ENCODE measurements at regions not wholly inside any gene's neighbourhood (a gene's known extent, or its start where the extent isn't known, plus 50 kb on each side); places are given as distances from the start of the nearest gene placed in this dataset.

DNA sequence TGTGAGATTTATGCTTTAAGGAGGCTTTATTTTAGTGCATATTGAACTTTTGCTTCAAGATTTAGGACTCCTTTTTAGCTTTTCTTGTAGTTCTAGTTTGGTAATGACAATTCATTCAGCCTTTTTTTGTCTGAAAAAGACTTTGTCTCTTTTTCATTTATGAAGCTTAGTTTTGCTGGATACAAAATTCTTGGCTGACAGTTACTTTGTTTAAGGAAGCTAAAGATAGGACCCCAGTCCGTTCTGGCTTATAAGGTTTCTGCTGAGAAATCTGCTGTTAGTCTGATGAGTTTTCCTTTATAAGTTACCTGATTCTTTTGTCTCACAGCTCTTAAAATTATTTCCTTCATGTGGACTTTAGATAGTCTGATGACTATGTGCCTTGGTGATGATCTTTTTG, 142.8 kb upstream of the B3GAT2 start:
- FAIRE-seq (no peak), DNase-seq (ENCODE audit: low read depth in 1 of 2, low spot score in 1 of 2) (no peak), ATAC-seq (no peak)
- H3K9me3 ChIP-seq = no peaks in the 10 kb centered on the region
- no peaks in the 10 kb centered on the region for H3K4me1 ChIP-seq
- ChIA-PET POLR2A (no interaction called here), CTCF (no interaction called here)
- TF ChIP-seq PHF8 (IDR thresholded peaks at IDR 0.05; ENCODE audit: borderline replicate concordance, low read depth) (no peak), NPAS2 (CRISPR knock-in tag; IDR thresholded peaks at IDR 0.05; ENCODE audit: borderline replicate concordance) (no peak), CEBPB (IDR thresholded peaks at IDR 0.05) (no peak), HOXA7 (CRISPR knock-in tag; IDR thresholded peaks at IDR 0.05) (no peak), RNF2 (IDR thresholded peaks at IDR 0.05; ENCODE audit: borderline replicate concordance, low read depth) (no peak), RFX5 (IDR thresholded peaks at IDR 0.05) (no peak), RARB (CRISPR knock-in tag; IDR thresholded peaks at IDR 0.05) (no peak), HDAC2 (IDR thresholded peaks at IDR 0.05) (no peak), FOXS1 (CRISPR knock-in tag; IDR thresholded peaks at IDR 0.05) (no peak), HOXB5 (CRISPR knock-in tag; IDR thresholded peaks at IDR 0.05) (no peak), ESRRA (IDR thresholded peaks at IDR 0.05; ENCODE audit: borderline replicate concordance, low read length) (no peak), SMC3 (IDR thresholded peaks at IDR 0.05) (no peak), HEYL (CRISPR knock-in tag; IDR thresholded peaks at IDR 0.05) (no peak), MAZ (IDR thresholded peaks at IDR 0.05; ENCODE audit: borderline replicate concordance, low read depth, low read length) (no peak)
- TF ChIP-seq, protein P1, sequence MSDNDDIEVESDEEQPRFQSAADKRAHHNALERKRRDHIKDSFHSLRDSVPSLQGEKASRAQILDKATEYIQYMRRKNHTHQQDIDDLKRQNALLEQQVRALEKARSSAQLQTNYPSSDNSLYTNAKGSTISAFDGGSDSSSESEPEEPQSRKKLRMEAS (IDR thresholded peaks at IDR 0.05) = no peak
- TF ChIP-seq, protein P2, sequence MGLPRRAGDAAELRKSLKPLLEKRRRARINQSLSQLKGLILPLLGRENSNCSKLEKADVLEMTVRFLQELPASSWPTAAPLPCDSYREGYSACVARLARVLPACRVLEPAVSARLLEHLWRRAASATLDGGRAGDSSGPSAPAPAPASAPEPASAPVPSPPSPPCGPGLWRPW (IDR thresholded peaks at IDR 0.05) = no peak
- TF ChIP-seq, protein P3, sequence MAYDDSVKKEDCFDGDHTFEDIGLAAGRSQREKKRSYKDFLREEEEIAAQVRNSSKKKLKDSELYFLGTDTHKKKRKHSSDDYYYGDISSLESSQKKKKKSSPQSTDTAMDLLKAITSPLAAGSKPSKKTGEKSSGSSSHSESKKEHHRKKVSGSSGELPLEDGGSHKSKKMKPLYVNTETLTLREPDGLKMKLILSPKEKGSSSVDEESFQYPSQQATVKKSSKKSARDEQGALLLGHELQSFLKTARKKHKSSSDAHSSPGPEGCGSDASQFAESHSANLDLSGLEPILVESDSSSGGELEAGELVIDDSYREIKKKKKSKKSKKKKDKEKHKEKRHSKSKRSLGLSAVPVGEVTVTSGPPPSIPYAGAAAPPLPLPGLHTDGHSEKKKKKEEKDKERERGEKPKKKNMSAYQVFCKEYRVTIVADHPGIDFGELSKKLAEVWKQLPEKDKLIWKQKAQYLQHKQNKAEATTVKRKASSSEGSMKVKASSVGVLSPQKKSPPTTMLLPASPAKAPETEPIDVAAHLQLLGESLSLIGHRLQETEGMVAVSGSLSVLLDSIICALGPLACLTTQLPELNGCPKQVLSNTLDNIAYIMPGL (CRISPR knock-in tag; IDR thresholded peaks at IDR 0.05; ENCODE audit: borderline replicate concordance) = no peak
- TF ChIP-seq, protein P4, sequence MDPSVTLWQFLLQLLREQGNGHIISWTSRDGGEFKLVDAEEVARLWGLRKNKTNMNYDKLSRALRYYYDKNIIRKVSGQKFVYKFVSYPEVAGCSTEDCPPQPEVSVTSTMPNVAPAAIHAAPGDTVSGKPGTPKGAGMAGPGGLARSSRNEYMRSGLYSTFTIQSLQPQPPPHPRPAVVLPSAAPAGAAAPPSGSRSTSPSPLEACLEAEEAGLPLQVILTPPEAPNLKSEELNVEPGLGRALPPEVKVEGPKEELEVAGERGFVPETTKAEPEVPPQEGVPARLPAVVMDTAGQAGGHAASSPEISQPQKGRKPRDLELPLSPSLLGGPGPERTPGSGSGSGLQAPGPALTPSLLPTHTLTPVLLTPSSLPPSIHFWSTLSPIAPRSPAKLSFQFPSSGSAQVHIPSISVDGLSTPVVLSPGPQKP (IDR thresholded peaks at IDR 0.05; ENCODE audit: low read depth, low read length) = no peak
- TF ChIP-seq, protein P5, sequence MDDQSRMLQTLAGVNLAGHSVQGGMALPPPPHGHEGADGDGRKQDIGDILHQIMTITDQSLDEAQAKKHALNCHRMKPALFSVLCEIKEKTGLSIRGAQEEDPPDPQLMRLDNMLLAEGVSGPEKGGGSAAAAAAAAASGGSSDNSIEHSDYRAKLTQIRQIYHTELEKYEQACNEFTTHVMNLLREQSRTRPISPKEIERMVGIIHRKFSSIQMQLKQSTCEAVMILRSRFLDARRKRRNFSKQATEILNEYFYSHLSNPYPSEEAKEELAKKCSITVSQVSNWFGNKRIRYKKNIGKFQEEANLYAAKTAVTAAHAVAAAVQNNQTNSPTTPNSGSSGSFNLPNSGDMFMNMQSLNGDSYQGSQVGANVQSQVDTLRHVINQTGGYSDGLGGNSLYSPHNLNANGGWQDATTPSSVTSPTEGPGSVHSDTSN (IDR thresholded peaks at IDR 0.05) = no peak
- no peak overlapping the region for H3K4me3 ChIP-seq
- WGBS (ENCODE audit: missing lambda C conversion rate) = 5% methylated on average over 1 of the region's 1 CpG
- no peak overlapping the region for H3K27ac ChIP-seq
- no peak overlapping the region for H3K4me2 ChIP-seq

DNA sequence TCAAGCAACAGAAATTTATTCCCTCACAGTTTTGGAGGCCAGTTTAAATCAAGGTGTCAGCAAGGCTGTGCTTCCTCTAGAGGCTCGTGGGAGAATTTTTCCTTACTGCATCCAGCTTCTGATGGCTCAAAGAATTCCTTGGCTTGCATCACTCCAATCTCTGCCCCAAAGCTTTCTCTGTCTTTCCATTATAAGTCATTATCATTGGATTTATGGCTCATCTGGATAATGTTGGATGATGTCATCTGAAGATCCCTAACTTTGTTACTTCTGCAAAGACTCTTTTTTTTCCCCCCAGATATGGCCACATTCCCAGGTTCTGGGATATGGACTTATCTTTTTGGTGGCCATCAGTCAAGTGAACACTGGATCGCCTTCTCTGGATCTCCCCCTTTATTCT, 146.3 kb upstream of the B3GAT2 start:
- H3K27ac ChIP-seq = no peak overlapping the region
- TF ChIP-seq, protein P6, sequence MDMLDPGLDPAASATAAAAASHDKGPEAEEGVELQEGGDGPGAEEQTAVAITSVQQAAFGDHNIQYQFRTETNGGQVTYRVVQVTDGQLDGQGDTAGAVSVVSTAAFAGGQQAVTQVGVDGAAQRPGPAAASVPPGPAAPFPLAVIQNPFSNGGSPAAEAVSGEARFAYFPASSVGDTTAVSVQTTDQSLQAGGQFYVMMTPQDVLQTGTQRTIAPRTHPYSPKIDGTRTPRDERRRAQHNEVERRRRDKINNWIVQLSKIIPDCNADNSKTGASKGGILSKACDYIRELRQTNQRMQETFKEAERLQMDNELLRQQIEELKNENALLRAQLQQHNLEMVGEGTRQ (IDR thresholded peaks at IDR 0.05) = no peak
- no peak for TF ChIP-seq RAD21 (conservative IDR thresholded peaks at IDR 0.05 in 1 of 2, IDR thresholded peaks at IDR 0.05 in 1 of 2)
- no peak for TF ChIP-seq ESRRA (IDR thresholded peaks at IDR 0.05; ENCODE audit: borderline replicate concordance, low read length)
- no peak for TF ChIP-seq MAZ (IDR thresholded peaks at IDR 0.05; ENCODE audit: borderline replicate concordance, low read depth, low read length)
- TF ChIP-seq, protein P7, sequence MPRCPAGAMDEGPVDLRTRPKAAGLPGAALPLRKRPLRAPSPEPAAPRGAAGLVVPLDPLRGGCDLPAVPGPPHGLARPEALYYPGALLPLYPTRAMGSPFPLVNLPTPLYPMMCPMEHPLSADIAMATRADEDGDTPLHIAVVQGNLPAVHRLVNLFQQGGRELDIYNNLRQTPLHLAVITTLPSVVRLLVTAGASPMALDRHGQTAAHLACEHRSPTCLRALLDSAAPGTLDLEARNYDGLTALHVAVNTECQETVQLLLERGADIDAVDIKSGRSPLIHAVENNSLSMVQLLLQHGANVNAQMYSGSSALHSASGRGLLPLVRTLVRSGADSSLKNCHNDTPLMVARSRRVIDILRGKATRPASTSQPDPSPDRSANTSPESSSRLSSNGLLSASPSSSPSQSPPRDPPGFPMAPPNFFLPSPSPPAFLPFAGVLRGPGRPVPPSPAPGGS (IDR thresholded peaks at IDR 0.05) = no peak
- TF ChIP-seq EHF (CRISPR knock-in tag; IDR thresholded peaks at IDR 0.05) = no peak
- no peak for TF ChIP-seq CBX2 (IDR thresholded peaks at IDR 0.05; ENCODE audit: borderline replicate concordance, low read depth)
- no peak for TF ChIP-seq FOXS1 (CRISPR knock-in tag; IDR thresholded peaks at IDR 0.05)
- no peak for TF ChIP-seq TFCP2L1 (CRISPR knock-in tag; IDR thresholded peaks at IDR 0.05)
- TF ChIP-seq, protein P4 (IDR thresholded peaks at IDR 0.05; ENCODE audit: low read depth, low read length) = no peak
- TF ChIP-seq GATA3 (IDR thresholded peaks at IDR 0.05; ENCODE audit: borderline replicate concordance) = no peak
- TF ChIP-seq RARB (CRISPR knock-in tag; IDR thresholded peaks at IDR 0.05) = no peak
- H3K4me2 ChIP-seq = no peak overlapping the region
- no peak for DNase-seq (ENCODE audit: low read depth in 1 of 2, low spot score in 1 of 2)
- H3K4me3 ChIP-seq = no peak overlapping the region
- no peaks in the 10 kb centered on the region for H3K9me3 ChIP-seq
- CTCF ChIA-PET = no interaction called here
- WGBS (ENCODE audit: missing lambda C conversion rate) = 21% methylated on average over 2 of the region's 2 CpGs
- FAIRE-seq = no peak
- H3K4me1 ChIP-seq = no peaks in the 10 kb centered on the region
- no peak for ATAC-seq
- POLR2A ChIA-PET = no interaction called here
